SKM-1 (cell line): ENCODE measurements at regions not wholly inside any gene's neighbourhood (a gene's known extent, or its start where the extent isn't known, plus 50 kb on each side); places are given as distances from the start of the nearest gene placed in this dataset.
"Not testable (repeated sequence)": the region's sequence is repeated elsewhere in the genome, so short reads cannot be mapped to it uniquely, and the experiment has no call there.

ENCODE experiments used
- DNase-seq: peaks from one replicate; lab custom pipeline; 2025; ENCODE audit not compliant: unreplicated experiment; lab: John Stamatoyannopoulos, UW

- no peak for DNase-seq
Observed at GRCh38 chr18:34352385-34353163, 127.9 kb upstream of the NOL4 start.

- DNase-seq, result no peak
Observed at GRCh38 chr18:34354351-34354750, 129.6 kb upstream of the NOL4 start.

- no peak for DNase-seq
Observed at GRCh38 chr18:34357944-34358580, 133.3 kb upstream of the NOL4 start.

- no peak for DNase-seq
Observed at GRCh38 chr18:34358923-34359322, 134.2 kb upstream of the NOL4 start.

GRCh38 chr18:34364699-34365098 lies 140.0 kb upstream of the NOL4 start:
- no peak for DNase-seq

GRCh38 chr18:34370704-34371395 lies 146.1 kb upstream of the NOL4 start:
- DNase-seq, result no peak

- no peak for DNase-seq
Observed at GRCh38 chr18:34380326-34380725, 155.6 kb upstream of the NOL4 start.

GRCh38 chr18:34385311-34385710 lies 160.6 kb upstream of the NOL4 start:
- no peak for DNase-seq

GRCh38 chr18:34386803-34387202 lies 162.1 kb upstream of the NOL4 start:
- no peak for DNase-seq

GRCh38 chr18:34397286-34397896 lies 172.7 kb upstream of the NOL4 start:
- no peak for DNase-seq

GRCh38 chr18:34399892-34400291 lies 175.2 kb upstream of the NOL4 start:
- no peak for DNase-seq

GRCh38 chr18:34400834-34401233 lies 176.1 kb upstream of the NOL4 start:
- DNase-seq, result no peak

GRCh38 chr18:34401775-34402174 lies 177.1 kb upstream of the NOL4 start:
- no peak for DNase-seq

- not testable (repeated sequence) for DNase-seq
Observed at GRCh38 chr18:34407471-34407870, 182.8 kb upstream of the NOL4 start.

- no peak for DNase-seq
Observed at GRCh38 chr18:34411952-34412351, 187.2 kb upstream of the NOL4 start.

GRCh38 chr18:34431042-34431441 lies 206.3 kb upstream of the NOL4 start:
- no peak for DNase-seq

GRCh38 chr18:34444622-34445021 lies 219.9 kb upstream of the NOL4 start:
- no peak for DNase-seq

GRCh38 chr18:34448662-34449061 lies 223.9 kb upstream of the NOL4 start:
- no peak for DNase-seq

- no peak for DNase-seq
Observed at GRCh38 chr18:34457761-34458160, 233.0 kb upstream of the NOL4 start.

GRCh38 chr18:34458410-34458977 lies 233.8 kb upstream of the NOL4 start:
- DNase-seq, result no peak

- no peak for DNase-seq
Observed at GRCh38 chr18:34461266-34461665, 236.6 kb upstream of the NOL4 start.
